IMR-90 (cell line): ENCODE measurements at regions not wholly inside any gene's neighbourhood (a gene's known extent, or its start where the extent isn't known, plus 50 kb on each side); places are given as distances from the start of the nearest gene placed in this dataset.

ENCODE experiments used
- BHLHE40 ChIP-seq: fragments of 150-350 bp; IDR thresholded peaks from 2 replicates; pipeline ENCODE4 v1.6.1; 2016; ENCODE audit warnings: mild to moderate bottlenecking, low read depth, low read length
- CEBPB ChIP-seq: IDR thresholded peaks from 2 replicates; pipeline ENCODE4 v1.6.1; 2012; ENCODE audit warnings: low read depth, low read length, improper control_type of control experiment
- CHD1 ChIP-seq: IDR thresholded peaks from 2 replicates; pipeline ENCODE4 v1.6.1; 2012; ENCODE audit warnings: low read depth, low read length, improper control_type of control experiment
- CTCF ChIP-seq: conservative IDR thresholded peaks from 2 replicates; pipeline ENCODE4 v1.5.1; 2012; ENCODE audit warnings: mild to moderate bottlenecking, low read depth, low read length, improper control_type of control experiment
- FOS ChIP-seq: fragments of 150-350 bp; IDR thresholded peaks from 2 replicates; pipeline ENCODE4 v1.6.1; 2016; ENCODE audit warnings: low read depth, low read length
- MAFK ChIP-seq: IDR thresholded peaks from 2 replicates; pipeline ENCODE4 v1.6.1; 2012; ENCODE audit warnings: low read depth, low read length, improper control_type of control experiment
- MXI1 ChIP-seq: IDR thresholded peaks from 2 replicates; pipeline ENCODE4 v1.6.1; 2012; ENCODE audit warnings: low read depth, mild to moderate bottlenecking, low read length, moderate library complexity, borderline replicate concordance
- POLR2A ChIP-seq: IDR thresholded peaks from 2 replicates; pipeline ENCODE4 v1.6.1; 2012; ENCODE audit warnings: mild to moderate bottlenecking, low read depth, low read length
- RAD21 ChIP-seq: IDR thresholded peaks from 2 replicates; pipeline ENCODE4 v1.6.1; 2012; ENCODE audit warnings: low read length, improper control_type of control experiment
- RFX5 ChIP-seq: IDR thresholded peaks from 2 replicates; pipeline ENCODE4 v1.8.0; 2012; ENCODE audit warnings: low read depth, mild to moderate bottlenecking, low read length, moderate library complexity
- SMC3 ChIP-seq: fragments of 150-350 bp; IDR thresholded peaks from 2 replicates; pipeline ENCODE4 v1.6.1; 2016; ENCODE audit warnings: low read depth, mild to moderate bottlenecking, antibody characterized with exemption, low read length, moderate library complexity
- USF2 ChIP-seq: fragments of 150-350 bp; IDR thresholded peaks from 2 replicates; pipeline ENCODE4 v1.6.1; 2017; ENCODE audit warnings: mild to moderate bottlenecking, antibody characterized with exemption, low read length, low read depth

GRCh38 chr3:34075975-34076374, 277.5 kb downstream of the PDCD6IP start:
- TF ChIP-seq RAD21 (no peak), CTCF (no peak), CHD1 (no peak), FOS (no peak), POLR2A (no peak), BHLHE40 (no peak), CEBPB (no peak), USF2 (no peak), MAFK (no peak), SMC3 (no peak), RFX5 (no peak), MXI1 (no peak)
